Stimulated activated naive CD4-positive, alpha-beta T cell (primary cell): ENCODE measurements at regions not wholly inside any gene's neighbourhood (a gene's known extent, or its start where the extent isn't known, plus 50 kb on each side); places are given as distances from the start of the nearest gene placed in this dataset.

ENCODE experiments used
- DNase-seq, 6 experiments: peaks; one replicate each; lab custom pipeline; 2025; lab: John Stamatoyannopoulos, UW

GRCh38 chr12:91533366-91533765 lies 350.7 kb upstream of the DCN start:
- no peak for DNase-seq

DNA sequence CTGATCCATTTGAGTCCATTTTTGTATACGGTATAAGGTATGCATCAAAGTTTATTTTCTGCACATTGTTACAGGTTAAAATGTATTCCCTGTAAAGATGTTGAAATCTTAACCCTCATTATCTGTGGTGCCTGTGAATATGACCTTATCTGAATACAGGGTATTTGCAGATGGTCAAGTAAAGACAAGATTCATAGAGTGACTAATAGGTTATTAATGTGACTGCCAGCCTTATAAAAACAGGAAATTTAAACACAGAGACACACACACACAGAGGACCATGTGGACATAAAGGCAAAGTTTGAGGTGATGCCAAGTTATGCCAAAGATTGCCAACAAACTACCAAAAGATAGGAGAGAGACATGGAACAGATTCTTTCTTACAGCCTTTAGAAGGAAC lies 347.2 kb upstream of the DCN start:
- DNase-seq: no peak

GRCh38 chr12:91523831-91524230 lies 341.2 kb upstream of the DCN start:
- no peak for DNase-seq

- no peak for DNase-seq
These were observed 334.1 kb upstream of the DCN start for GRCh38 chr12:91516695-91517047.

DNA sequence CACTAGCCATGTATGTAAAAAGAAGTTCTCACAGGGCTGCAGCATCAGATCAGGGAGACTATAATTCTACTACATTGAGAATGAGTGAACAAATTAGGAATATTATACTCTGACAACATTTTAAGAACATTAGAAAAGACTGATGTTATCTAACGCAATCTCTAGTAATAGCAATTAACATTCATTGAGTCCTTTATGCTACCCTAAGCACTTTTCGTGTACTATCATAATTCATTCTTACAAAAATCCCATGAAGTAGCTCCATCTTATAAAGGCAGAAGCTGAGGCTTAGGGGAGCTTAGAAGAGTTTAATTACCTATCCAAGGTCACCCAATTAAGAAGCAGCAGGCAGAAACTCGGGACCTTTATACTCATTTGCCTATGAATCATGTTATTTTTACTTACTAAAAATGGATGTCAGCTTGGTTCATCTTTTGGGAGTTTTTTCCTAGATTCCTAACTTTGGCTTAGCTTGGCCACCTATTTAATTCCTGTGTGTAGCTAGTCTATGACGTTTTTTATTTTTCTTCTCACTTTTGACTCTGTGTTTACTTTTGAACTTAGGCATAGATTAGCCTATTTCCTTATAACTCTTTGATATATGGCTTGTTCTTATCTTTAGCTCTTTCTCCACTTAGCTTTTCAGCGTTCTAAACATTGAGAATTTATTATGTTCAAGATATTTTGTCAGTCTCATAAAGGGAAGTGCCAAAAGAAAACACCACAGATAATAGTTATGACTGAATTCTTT lies 333.5 kb upstream of the DCN start:
- DNase-seq: no peak

GRCh38 chr12:91513313-91513712 lies 330.7 kb upstream of the DCN start:
- DNase-seq: no peak

DNA sequence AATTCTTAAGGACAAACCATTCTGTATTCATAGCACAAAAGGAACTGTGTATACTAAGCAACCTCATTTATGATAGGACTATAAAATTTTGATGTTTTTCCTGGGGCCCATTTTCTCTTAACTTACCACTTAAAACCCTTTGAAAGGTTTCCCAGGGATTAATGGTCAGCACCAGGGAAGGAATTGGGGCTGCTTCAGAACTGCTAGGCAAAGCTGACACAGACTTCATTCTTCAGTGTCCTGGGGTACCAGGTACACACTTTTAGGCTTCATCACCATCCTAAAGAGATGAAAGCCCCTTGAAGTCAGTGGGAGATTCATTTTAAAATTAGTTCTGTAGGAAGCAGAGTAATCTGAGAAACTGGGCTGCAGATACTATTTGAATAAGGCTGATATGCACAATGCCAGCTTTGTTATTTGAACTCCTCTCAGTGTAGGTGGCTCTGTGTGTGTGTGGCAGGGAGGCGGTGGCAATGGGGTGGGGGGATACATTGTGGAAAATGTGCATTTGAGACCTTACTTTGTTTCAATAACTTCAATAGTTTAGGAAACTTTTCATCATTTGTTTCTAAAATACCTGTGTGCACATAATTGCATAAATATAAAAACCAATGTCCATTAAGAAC lies 329.3 kb upstream of the DCN start:
- DNase-seq: no peak

DNA sequence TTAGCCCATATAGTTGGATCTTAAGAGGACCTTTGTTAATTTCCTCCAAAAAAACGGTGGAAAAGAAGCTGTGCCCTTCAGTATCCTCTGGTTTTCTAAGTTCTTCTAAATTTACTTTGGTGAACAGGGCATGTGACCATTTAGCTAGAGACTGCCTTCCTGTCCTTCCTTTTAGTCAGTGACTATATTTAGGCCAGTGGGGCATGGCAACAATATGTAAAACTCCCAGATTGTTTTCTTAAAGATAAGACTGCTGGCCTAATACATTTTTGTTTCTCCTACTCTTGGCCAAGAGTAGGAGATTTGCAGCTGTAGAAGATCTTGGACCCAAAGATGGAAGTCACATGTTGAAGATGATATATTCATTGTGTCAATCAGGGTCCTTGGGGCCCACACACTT lies 325.1 kb upstream of the DCN start:
- DNase-seq: no peak

GRCh38 chr12:91506452-91506851 lies 323.8 kb upstream of the DCN start:
- no peak for DNase-seq

- no peak for DNase-seq
These were observed 322.4 kb upstream of the DCN start for GRCh38 chr12:91505006-91505405.

GRCh38 chr12:91502208-91502607 lies 319.6 kb upstream of the DCN start:
- DNase-seq: no peak

DNA sequence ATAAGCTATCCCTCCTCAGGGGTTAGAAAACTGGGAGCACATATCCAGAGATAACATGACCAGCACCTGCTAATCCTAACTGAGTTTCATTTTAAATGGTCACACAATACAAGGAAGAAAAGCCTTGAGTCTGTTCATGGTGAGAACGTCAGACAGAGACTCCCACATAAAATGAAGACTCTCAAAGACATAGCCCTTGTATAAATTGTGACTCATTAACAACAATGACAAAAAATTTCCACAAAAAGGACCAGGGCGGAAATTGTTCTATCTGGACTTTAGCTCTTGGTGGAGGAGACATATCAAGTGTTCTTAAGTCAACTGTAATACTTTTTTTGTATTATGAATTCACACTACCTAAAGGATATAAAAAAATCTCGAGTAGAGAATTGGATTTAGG lies 313.7 kb upstream of the DCN start:
- no peak for DNase-seq

GRCh38 chr12:91493308-91493707 lies 310.7 kb upstream of the DCN start:
- no peak for DNase-seq

GRCh38 chr12:91492648-91493047 lies 310.0 kb upstream of the DCN start:
- DNase-seq: no peak

- no peak for DNase-seq
These were observed 308.2 kb upstream of the DCN start for GRCh38 chr12:91490667-91491311.

DNA sequence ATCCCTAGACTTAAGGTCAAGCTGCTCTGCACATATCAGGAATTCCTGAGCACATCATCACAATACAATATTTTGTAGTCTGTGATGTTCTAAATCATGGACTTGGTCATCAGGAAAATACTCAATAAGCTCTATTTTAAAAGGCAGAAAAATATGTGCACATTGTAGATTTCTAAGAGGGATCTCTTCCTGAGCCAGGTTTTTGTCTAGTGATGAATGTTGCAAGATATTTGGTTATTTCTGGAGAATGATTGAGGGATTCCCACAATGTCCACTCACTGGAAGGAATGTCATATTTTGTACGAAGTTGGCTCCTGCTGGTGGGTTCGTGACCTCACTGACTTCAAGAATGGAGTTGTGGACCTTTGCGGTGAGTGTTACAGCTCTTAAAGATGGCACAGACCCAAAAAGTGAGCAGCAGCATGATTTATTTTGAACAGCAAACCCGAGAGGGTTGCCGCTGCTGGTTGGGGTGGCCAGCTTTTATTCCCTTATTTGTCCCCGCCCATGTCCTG lies 300.9 kb upstream of the DCN start:
- no peak for DNase-seq

DNA sequence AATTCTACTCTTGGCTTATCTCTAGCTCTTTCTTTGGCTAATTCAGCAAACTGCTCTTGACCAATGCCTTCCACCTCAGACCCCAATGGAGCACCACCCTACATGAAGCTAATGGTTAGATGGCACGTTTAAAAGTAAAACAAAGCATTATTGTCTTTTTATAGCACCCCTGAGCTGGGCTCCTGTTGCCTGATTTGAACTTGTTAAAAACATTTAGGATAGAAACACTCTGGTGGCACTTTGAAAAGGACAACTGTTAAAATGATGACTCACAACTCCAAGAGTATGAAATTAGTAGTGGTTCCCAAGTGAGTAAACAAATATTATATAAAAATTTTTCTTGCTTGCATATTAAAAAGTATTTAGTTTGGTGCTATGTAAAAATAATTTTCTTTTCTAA lies 299.6 kb upstream of the DCN start:
- no peak for DNase-seq

- no peak for DNase-seq
These were observed 295.9 kb upstream of the DCN start for GRCh38 chr12:91478500-91478899.

DNA sequence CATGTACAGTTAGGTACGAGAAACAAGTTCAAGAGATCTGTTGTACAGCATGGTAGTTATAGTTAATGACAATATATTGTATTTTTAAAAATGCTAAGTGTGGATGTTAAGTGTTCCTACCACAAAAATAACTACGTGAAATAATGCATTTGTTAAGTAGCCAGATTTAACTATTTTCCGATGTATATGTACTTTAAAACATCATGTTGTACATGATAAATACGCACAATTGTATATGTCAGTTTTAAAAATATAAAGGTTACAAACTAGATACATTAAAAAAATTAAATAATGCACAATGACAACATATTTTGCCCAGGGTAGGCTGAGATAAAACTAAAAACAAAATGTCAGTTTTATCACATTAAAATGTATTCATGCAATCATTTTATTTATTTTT lies 285.1 kb upstream of the DCN start:
- DNase-seq: no peak

GRCh38 chr12:91461061-91461460 lies 278.4 kb upstream of the DCN start:
- no peak for DNase-seq

- DNase-seq: no peak
These were observed 277.9 kb upstream of the DCN start for GRCh38 chr12:91460469-91460868.

- DNase-seq: no peak
These were observed 272.7 kb upstream of the DCN start for GRCh38 chr12:91455321-91455720.

GRCh38 chr12:91454179-91454578 lies 271.6 kb upstream of the DCN start:
- DNase-seq: no peak
